ENCODE measurements at regions not wholly inside any gene's neighbourhood (a gene's known extent, or its start where the extent isn't known, plus 50 kb on each side); places are given as distances from the start of the nearest gene placed in this dataset.
"Not testable (repeated sequence)": the region's sequence is repeated elsewhere in the genome, so short reads cannot be mapped to it uniquely, and the experiment has no call there.

DNA sequence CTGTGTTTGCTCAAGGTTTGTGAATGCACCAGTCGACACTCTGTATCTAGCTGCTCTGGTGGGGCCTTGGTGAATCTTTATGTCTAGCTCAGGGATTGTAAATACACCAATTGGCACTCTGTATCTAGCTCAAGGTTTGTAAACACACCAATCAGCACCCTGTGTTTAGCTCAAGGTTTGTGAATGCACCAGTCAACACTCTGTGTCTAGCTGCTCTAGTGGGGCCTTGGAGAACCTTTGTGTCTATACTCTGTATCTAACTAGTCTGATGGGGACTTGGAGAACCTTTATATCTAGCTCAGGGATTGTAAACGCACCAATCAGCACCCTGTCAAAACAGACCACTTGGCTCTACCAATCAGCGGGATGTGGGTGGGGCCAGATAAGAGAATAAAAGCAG lies 61.3 kb upstream of the DHRS4 start:
- not testable (repeated sequence) for TF ChIP-seq POLR2AphosphoS5, POLR2A (IDR thresholded peaks at IDR 0.05; ENCODE audit: low read depth, low read length)
